ENCODE measurements at regions not wholly inside any gene's neighbourhood (a gene's known extent, or its start where the extent isn't known, plus 50 kb on each side); places are given as distances from the start of the nearest gene placed in this dataset.

DNA sequence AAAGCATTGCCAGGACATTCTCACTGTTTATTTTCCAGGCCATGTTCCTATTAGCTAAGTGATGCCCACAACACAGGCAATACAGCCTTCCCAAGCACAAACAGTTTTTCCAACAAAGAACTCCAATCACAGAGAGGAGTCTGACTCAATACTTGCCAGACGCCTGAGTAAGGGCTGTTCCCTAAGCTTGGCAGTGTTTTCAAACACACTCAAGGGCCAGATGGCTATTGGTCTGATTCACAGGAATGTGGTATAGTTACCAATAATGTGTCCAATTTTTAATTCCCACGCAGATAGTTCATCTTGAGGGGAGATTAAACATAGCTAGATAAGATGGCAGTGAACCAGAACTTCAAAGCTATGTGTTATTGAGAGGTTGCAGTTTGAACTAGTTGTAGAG is 381.0 kb downstream of the SNAPC1 start:
- TF ChIP-seq, protein P1, sequence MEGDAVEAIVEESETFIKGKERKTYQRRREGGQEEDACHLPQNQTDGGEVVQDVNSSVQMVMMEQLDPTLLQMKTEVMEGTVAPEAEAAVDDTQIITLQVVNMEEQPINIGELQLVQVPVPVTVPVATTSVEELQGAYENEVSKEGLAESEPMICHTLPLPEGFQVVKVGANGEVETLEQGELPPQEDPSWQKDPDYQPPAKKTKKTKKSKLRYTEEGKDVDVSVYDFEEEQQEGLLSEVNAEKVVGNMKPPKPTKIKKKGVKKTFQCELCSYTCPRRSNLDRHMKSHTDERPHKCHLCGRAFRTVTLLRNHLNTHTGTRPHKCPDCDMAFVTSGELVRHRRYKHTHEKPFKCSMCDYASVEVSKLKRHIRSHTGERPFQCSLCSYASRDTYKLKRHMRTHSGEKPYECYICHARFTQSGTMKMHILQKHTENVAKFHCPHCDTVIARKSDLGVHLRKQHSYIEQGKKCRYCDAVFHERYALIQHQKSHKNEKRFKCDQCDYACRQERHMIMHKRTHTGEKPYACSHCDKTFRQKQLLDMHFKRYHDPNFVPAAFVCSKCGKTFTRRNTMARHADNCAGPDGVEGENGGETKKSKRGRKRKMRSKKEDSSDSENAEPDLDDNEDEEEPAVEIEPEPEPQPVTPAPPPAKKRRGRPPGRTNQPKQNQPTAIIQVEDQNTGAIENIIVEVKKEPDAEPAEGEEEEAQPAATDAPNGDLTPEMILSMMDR (IDR thresholded peaks at IDR 0.05; ENCODE audit: borderline replicate concordance, extremely low read depth, low read length, poor library complexity, severe bottlenecking) = no peak
- TF ChIP-seq EZH2 (IDR thresholded peaks at IDR 0.05; ENCODE audit: borderline replicate concordance, low read depth, low read length, severe bottlenecking) = no peak
